ENCODE measurements at regions not wholly inside any gene's neighbourhood (a gene's known extent, or its start where the extent isn't known, plus 50 kb on each side); places are given as distances from the start of the nearest gene placed in this dataset.
A peak's percentile ranks its signal among the peaks of the same experiment; 100 is the strongest.

GRCh38 chr14:26233118-26233517 lies 364.7 kb downstream of the NOVA1 start:
- no peaks in the 10 kb centered on the region for H3K4me1 ChIP-seq

GRCh38 chr14:26218861-26219260 lies 379.0 kb downstream of the NOVA1 start:
- H3K27ac ChIP-seq: peak overlapping the region; percentile 15 to 53

More at GRCh38 chr14:26233118-26233517, 364.7 kb downstream of the NOVA1 start:
- Histone ChIP-seq H3K4me3 (no peak overlapping the region), H3K27ac (no peak overlapping the region), H3K36me3 (no peaks in the 10 kb centered on the region), H3K9me3 (no peaks in the 10 kb centered on the region), H3K27me3 (no peaks in the 10 kb centered on the region)
- no peak for TF ChIP-seq POLR2A (IDR thresholded peaks at IDR 0.05)
- TF ChIP-seq, protein P1, sequence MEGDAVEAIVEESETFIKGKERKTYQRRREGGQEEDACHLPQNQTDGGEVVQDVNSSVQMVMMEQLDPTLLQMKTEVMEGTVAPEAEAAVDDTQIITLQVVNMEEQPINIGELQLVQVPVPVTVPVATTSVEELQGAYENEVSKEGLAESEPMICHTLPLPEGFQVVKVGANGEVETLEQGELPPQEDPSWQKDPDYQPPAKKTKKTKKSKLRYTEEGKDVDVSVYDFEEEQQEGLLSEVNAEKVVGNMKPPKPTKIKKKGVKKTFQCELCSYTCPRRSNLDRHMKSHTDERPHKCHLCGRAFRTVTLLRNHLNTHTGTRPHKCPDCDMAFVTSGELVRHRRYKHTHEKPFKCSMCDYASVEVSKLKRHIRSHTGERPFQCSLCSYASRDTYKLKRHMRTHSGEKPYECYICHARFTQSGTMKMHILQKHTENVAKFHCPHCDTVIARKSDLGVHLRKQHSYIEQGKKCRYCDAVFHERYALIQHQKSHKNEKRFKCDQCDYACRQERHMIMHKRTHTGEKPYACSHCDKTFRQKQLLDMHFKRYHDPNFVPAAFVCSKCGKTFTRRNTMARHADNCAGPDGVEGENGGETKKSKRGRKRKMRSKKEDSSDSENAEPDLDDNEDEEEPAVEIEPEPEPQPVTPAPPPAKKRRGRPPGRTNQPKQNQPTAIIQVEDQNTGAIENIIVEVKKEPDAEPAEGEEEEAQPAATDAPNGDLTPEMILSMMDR (IDR thresholded peaks at IDR 0.05): no peak
- no peak for DNase-seq
- intact Hi-C loops (cut with DNase I; ENCODE audit: low total_unique reads): no loop called here

GRCh38 chr14:26217778-26218177 lies 380.1 kb downstream of the NOVA1 start:
- H3K27me3 ChIP-seq: no peaks in the 10 kb centered on the region
- intact Hi-C loops (cut with DNase I; ENCODE audit: low total_unique reads): no loop called here

More at GRCh38 chr14:26218861-26219260, 379.0 kb downstream of the NOVA1 start:
- no peaks in the 10 kb centered on the region for H3K4me1 ChIP-seq
- no peak overlapping the region for H3K4me3 ChIP-seq
- TF ChIP-seq POLR2A (IDR thresholded peaks at IDR 0.05): no peak
- TF ChIP-seq, protein P1 (IDR thresholded peaks at IDR 0.05): no peak
- no peak for DNase-seq
- H3K36me3 ChIP-seq: no peaks in the 10 kb centered on the region
- no peaks in the 10 kb centered on the region for H3K9me3 ChIP-seq
- no peaks in the 10 kb centered on the region for H3K27me3 ChIP-seq
- intact Hi-C loops (cut with DNase I; ENCODE audit: low total_unique reads): no loop called here

DNA sequence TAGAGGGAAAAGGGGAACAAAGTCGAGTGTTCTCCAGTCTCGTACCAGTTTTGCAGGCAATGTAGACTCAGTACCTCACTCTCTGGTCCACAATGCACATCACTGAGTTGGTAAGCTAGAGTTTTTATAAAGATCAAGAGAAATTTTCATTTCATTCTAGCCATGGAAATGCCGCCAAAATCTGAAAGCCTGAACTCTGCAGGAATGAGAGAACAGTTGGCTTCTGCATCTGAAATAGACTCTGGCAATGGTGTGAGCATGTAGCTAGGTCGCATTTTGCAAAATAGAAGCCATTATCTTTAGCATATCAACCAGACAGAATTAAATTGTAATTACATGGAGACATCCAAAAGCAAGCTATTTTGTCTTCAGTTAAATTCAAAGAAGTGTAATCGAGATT lies 381.0 kb downstream of the NOVA1 start:
- no peak for DNase-seq

More at GRCh38 chr14:26217778-26218177, 380.1 kb downstream of the NOVA1 start:
- no peak for TF ChIP-seq POLR2A (IDR thresholded peaks at IDR 0.05)
- TF ChIP-seq, protein P1 (IDR thresholded peaks at IDR 0.05): no peak
- Histone ChIP-seq H3K27ac (no peak overlapping the region), H3K36me3 (no peaks in the 10 kb centered on the region), H3K9me3 (no peaks in the 10 kb centered on the region), H3K4me1 (no peaks in the 10 kb centered on the region), H3K4me3 (no peak overlapping the region)
- DNase-seq: no peak

GRCh38 chr14:26213846-26214575 lies 383.8 kb downstream of the NOVA1 start:
- H3K4me1 ChIP-seq: no peaks in the 10 kb centered on the region

More for the DNA sequence above, 381.0 kb downstream of the NOVA1 start:
- intact Hi-C loops (cut with DNase I; ENCODE audit: low total_unique reads): no loop called here
- no peak overlapping the region for H3K27ac ChIP-seq
- no peaks in the 10 kb centered on the region for H3K27me3 ChIP-seq
- H3K4me3 ChIP-seq: no peak overlapping the region
- TF ChIP-seq, protein P1 (IDR thresholded peaks at IDR 0.05): no peak
- no peak for TF ChIP-seq POLR2A (IDR thresholded peaks at IDR 0.05)
- no peaks in the 10 kb centered on the region for H3K4me1 ChIP-seq
- no peaks in the 10 kb centered on the region for H3K36me3 ChIP-seq
- H3K9me3 ChIP-seq: no peaks in the 10 kb centered on the region

More at GRCh38 chr14:26213846-26214575, 383.8 kb downstream of the NOVA1 start:
- intact Hi-C loops (cut with DNase I; ENCODE audit: low total_unique reads): no loop called here
- no peak overlapping the region for H3K4me3 ChIP-seq
- no peak overlapping the region for H3K27ac ChIP-seq
- H3K27me3 ChIP-seq: no peaks in the 10 kb centered on the region
- no peaks in the 10 kb centered on the region for H3K36me3 ChIP-seq
- no peaks in the 10 kb centered on the region for H3K9me3 ChIP-seq
- TF ChIP-seq, protein P1 (IDR thresholded peaks at IDR 0.05): no peak
- TF ChIP-seq POLR2A (IDR thresholded peaks at IDR 0.05): no peak
- no peak for DNase-seq
